Hematopoietic multipotent progenitor cell (in vitro differentiated cells): ENCODE measurements at regions not wholly inside any gene's neighbourhood (a gene's known extent, or its start where the extent isn't known, plus 50 kb on each side); places are given as distances from the start of the nearest gene placed in this dataset.

ENCODE experiments used
- DNase-seq, 3 donors: peaks; one replicate each; pipeline ENCODE4 v3.0.0-alpha.2; 2011 to 2015; ENCODE audit warnings: low read depth in 2 of 3, low spot score in 2 of 3

DNA sequence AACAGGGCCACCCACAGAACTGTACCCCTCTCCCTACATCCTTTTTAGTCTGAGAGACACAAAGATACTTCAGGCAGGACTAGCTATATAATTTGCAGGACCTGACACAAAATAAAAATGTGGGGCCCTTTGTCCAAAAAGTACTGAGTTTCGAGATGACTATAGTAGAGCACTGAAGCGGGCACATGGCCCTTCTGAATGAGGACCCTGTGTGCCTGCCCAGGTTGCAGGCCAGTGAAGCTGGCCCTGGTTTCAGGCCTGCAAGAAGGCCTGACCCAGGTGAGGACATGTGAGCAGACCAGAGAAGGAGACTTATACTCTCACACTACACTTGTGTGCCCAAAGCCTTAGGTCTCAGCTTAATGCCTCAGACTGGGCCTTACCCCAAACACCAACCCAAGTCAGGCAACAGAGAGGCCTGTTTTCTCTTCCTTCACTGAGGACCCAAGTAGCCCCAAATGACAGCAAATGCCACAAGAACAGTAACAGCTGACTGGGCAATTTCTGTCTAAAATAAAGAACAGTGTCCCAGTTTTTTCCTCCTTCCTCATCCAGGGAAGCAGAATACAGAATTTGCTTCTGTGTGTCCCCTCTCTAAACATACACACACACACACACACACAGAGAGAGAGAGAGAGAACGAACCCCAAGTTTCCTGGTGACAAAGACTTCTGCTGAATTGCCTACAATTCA, 100.9 kb upstream of the ARHGEF3 start:
- no peak for DNase-seq

DNA sequence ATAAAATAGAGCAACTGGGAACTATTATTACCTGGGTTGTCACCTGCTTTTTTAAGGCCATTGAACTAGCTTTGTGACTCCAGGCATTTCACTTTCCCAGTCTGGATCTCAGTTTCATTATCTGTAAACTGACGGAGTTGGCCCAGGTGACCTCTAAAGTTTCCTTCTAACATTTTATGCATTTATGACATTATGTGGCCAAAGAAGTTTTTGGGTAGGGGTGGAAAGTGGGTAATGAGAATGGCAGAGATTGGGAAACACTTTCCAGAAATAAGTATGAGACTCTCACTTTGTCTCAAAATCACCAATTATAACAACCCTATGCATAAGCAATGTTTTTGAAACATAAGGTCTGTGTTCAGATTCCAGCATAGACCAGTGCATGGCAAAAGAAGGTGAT, 99.1 kb upstream of the ARHGEF3 start:
- DNase-seq: no peak

DNA sequence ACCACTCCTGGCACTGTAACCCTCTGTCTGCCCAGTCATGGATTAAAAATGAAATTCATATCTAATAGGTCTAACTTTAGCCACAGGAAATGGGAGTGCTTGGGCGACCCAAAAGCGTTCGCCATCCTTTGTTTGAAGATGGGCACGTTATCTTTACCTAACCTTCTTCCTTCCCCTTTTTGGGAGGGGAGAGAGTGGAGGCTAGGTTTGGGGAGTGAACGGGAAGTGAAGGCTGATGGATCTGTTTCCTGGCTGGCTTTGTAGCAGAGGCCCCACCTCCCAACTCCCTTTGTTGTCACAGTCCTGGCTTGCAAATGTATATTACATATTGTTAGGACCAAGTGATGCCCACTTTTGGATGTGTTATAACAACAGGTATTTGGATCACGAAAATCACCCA, 98.1 kb upstream of the ARHGEF3 start:
- DNase-seq: peak in 2 of 3 donors; percentile 49 to 52

DNA sequence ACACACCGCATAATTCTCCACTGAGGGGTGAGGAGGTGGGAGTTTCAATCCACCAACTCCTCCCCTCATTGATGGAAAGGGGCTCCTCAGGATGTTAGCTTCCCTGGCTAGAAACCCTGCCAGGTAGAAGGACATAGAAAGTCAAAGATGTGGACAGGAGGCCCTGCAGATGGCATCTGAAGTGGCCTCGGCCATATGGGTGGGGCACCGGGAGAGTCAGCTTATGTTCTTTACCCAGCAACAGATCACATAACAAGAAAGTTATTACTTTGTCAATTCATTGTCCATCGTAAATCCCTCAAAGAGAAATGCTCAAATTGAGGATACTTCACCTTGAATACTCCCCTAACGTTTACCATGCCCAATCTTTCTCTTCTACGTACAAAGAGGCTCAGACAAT, 97.3 kb upstream of the ARHGEF3 start:
- DNase-seq: no peak

DNA sequence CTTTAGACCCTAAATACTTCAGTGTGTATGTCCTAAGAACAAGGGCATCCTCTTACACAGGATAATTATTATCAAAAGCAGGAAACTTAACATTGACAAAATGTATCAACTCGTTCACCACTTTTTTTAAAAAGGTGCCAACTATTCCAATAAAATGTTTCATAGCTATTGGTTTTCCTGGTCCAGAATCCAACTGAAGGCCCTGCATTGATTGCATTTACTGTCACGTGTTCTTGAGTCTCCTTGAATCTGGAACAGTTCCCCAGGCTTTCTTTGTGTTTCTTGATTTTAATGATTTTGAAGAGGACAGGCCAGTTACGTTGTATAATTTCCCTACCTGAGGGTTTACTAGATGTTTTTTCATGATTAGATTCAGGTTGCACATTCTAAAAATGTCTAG, 94.6 kb upstream of the ARHGEF3 start:
- no peak for DNase-seq

DNA sequence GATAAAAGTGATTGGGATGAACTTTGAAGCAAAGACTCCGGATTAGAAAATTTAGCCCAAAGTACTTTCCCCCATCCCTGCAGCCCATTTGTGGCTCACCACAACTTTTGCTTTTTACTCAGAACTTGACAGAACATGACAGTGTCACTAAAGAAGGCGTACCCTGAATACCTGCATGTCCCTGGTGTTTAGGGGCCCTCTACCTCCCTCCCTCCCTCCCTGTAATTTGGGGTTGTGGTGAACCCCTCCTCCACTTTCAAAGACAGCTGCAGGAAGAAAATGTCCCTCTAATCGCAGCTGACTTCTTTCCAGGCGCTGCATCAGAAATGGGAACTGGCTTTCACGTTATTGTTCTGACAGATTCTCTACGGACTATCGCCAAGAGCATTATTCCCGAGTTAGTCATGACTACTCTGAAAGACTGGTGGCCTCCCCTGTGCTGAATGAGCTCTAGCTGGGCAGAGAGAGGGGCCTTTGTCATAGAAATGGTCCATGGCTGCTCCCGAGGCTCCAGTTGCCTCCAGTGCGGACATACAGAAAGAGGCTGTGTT, 93.2 kb upstream of the ARHGEF3 start:
- DNase-seq: peak in 1 of 3 donors; percentile 51

DNA sequence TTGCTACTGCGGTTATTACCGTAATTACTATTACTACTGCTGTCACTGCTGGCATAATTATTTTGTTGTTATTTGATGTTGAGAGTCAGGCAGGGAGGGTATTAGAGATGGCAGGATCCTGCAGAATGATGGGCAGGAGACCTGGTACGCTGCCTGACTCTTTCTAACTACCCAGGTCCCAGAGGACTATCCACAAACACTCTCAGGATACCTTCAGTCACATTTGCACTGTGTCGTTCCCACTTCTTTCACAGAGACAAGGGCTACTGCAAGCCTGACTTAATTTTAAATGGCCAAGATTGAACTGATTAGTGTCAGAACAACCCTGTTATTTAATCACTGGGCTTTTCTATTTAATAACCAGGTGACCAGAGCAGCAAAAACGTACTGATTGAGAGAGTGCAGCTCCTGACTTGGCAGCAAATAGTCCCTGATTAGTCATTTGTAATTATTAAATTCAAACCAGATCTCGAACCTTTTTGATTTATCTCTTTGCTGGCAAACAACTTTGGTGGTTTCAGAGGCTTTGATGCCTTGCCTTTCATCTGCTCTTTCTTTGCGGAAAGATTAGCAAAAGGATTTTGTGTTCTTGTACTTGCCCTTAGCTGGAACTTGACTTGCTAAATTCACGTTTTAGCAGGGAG, 88.8 kb upstream of the ARHGEF3 start:
- no peak for DNase-seq

DNA sequence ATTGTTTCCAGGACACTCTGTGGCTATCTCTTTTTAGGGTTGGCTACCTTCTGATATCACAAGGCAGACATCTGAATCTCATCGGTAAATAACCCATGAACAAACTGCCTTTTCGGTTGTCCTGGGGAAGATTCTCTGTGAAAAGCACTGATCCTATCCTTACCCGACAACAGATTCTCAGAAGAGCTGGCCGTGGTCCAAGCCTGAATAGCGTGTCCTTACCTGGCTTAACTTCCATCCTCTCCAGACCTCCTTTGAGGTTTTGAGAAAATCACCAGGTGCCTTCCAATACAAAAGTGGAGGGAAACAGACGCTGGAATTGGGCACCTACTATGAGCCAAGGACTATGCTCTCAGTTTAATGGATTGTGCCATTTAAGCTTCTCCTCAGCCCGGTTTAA, 87.4 kb upstream of the ARHGEF3 start:
- DNase-seq: no peak

DNA sequence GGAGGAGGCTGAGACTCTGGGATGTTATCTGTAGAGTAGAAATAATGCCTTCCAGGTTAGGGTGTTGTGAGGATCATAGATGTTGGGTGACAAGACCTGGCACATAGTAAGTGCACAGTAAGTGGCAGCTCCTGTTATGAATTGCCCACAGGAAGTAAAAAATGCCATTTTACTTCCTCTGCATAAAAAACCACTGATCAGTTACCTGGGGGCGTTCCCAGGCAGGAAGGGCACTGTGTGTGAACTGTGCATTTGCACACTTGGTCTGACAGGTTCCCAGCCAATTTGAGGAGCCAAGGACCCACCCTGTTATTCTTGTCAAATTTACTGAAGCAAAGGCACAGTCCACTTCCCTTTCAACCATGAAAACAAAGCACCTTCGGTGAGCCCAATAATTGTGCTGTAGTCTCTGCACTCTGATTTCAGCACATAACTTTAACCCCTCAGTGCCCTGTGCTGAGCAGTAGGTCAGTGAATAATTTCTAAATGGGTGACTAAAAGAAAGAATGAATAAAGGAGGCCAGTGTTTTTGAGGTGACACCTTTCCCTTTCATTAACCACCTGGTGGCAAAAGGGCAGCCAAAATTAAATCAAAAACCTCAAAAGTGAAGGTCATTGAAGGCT, 85.8 kb upstream of the ARHGEF3 start:
- DNase-seq: peak in 1 of 3 donors; percentile 19

DNA sequence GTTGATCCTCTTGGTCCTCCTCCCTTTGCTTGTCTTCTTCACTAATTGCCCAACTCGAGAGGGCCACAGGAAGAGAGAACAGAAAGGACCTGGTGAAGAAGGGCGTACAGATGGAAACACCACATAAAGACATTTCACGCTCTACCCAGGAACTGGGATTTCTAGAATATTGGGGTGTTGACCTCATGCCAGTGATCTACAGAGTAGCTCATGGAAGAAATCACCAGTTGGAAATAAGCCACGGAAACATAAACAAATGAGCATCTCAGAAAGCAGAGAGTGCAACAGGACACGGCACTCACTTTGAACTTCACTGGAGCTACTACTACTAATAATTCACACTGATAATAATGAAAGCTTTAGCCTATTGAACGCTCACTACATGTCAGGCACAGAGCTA, 84.6 kb upstream of the ARHGEF3 start:
- no peak for DNase-seq

DNA sequence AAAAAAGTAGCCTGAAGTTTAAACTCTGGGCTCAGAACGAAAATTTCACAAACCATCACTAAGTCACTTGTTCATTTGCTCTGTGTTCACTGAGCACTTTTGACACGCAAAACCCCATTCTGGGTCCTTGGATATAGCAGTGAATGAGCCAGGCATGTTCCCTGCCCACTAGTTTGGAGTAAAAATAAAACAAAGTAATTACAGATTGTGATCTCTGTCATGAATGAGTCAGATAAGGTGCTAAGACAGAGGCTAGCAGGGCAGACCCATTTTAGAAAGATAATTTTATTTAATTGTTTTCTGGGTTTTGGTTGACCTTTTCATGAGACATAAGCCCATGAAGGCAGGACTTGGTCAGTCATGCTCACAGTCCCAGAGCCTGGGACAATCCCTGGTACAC, 84.1 kb upstream of the ARHGEF3 start:
- no peak for DNase-seq

DNA sequence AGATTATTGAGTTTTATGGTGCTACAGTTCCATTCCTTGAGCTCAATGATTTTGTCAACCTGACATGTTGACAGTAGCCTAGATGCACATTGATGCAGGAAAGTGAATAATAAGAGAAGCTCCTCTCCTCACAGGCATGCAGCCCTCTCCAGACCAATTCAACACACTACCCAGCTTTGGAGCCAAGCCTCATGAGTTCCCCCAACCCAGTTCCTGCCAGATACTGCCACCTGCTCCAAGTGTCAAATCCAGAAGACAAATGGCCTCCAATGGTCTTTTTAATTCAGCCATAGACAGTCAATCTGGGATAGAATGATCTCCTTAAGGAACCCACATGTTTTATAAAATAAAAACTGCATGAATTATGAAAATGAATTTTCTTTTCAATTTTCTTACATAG, 83.7 kb upstream of the ARHGEF3 start:
- DNase-seq: peak in 1 of 3 donors; percentile 63

DNA sequence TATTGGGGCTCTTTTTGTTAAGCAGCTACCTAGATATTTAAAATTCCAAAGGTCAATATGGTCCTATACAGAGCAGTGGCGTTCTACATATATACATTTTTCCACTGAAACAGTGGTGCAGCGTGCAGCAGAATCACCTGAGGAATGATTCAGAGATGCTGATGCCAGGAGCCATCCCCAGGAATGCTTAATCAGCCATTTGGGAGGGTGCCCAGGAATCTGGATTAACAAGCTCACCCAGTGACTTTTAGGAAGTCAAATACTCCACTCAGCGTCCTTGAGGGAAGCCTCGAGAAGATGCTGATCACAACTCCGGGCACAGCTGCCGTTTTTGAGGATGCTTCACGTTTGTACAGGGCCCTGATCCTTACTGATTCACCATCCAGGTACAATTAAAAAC, 82.6 kb upstream of the ARHGEF3 start:
- no peak for DNase-seq

DNA sequence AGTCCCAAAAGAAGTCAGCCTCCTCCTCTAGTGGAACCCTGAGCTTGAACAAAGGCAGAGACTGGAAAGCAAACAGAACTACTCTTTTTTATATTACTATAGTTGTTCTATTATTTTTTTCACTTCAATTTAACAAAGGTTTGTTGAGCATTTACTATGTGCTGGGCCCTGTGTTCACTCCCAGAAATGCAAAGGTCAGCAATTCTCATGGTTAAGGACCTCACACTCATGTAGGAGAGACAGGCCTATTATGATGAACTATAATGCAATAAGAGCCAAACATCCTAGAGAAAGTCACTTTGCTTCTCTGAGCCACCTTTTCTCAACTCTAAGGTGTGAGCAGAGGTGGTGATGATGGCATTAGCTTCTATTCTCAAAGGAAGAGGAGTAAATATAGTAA, 82.1 kb upstream of the ARHGEF3 start:
- no peak for DNase-seq

DNA sequence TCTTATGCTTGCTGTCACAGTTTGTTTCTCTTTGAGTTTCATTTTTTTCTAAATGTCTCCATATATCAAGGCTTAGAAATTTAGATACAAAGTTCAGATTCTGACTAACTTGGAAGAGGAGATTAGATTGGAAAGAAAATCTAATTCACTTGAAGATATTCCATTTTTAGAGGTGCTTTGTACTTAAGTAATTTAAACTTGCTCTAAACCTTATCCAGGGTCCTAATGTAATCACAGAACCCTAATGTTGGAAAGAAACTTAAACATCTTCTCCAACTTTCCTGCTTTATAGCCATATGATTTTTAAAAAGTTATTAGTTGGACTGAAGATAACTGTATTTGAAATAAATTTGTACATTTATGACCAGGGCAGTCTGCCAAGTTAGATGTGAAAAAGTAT, 81.1 kb upstream of the ARHGEF3 start:
- no peak for DNase-seq

DNA sequence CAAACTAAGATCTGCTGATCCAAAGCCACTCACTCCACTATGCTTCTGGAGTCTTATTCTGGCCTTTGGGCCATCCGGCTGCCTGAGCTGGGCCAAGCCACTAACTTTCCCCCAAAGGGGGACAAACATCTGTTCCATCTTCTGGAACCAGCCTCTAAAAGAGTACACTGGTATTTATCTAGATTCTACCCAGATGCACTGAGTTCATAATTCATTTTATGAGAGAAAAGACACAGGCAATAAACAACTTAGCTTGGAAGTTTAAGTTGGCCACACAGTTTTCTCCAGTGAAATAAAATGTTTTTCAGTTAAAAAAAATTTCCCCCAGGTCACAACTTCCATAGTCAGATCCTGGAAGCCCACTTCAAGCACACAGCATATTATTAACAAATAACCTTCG, 80.1 kb upstream of the ARHGEF3 start:
- no peak for DNase-seq

DNA sequence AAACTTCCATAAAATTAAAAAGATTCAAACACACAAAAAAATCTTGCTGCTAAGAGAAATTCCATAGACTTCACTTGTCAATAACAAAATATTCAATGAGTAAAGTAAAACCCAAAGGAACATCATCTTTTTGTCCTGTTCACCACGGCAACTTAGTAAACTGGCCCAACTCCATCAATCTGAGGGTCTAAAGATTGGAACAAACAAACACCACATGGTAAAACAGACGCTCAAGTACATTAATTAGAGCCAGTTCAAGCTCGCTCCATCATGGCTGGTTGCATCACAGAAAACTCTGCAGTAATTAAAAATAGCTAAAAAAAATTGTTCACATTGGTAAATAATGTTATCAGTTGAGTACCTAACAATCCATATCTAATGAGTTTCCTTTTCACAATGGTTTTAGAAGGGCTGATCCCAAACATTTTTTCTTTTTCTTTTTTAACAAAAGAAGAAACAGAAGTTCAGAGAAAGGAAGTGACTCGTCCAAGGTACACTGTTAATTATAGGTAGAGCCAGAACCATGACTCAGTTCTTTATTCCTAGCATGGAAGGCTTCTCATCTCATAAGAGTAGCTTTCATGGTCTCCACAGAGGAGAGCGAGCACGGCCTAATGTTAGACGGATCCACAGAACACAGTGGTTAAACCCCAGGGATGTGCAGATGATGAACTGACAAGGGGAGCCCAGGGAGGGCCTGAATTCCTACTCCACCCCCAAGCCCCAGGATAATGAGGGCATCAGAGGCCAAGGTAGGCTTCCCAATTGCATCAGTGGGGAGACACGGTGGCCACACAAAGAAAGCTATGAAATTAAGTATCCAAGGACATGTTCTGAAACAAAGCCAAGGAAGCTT, 79.2 kb upstream of the ARHGEF3 start:
- no peak for DNase-seq

DNA sequence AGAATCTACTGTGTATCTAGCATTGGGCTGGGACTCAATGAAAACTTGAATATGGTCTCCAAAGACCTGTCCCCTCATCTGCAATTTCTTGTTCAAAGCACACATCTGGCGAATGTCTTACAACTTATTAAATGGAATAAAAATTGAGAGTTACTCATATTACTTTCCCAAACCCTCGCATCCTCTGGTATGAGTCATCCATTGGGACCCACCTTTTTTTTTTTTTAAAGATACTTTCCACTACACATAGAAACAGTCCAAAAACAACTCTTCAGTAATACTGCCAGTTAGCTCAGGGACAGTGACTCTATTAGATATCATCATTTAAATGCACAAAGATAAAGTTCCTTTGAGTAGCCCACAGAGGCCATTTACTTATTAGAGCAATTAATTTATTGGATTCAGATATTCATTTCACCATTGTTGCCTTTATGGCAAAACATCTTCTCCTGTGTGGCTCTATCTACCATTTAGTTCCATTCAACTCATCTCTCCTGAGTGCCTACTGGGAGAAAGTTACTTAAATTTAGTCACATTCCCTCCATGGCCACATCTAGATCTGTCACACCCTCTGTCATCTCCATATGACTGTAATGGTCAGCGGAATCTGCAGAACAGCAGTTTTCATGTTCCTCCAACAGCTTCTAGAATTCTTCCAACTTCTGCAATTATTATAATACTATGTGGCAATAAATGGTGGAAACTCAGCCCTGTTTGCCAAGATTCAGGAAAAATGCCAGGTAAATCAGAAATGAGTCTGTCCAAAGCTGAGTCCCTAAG, 77.9 kb upstream of the ARHGEF3 start:
- DNase-seq: no peak

DNA sequence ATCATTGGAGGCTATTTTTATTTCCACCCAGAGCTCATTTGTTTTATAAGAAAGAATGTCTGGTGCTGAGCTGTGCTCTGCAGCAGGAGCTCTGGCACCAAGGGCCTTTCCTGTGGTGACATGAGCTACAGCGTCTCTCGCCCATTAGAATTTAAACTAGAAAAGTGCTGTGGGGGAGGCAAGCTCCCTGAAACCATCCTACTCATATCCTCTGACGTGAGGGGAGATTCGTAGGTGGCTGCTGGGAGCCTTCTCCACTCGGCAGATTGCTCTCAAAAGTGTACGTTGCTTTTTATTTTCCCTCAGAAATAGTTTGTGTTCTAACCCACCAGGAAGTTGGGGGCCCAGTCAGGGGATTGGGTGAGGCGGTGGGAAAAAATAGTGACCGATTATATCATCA, 76.3 kb upstream of the ARHGEF3 start:
- peak in 2 of 3 donors; percentile 56 to 75 for DNase-seq

DNA sequence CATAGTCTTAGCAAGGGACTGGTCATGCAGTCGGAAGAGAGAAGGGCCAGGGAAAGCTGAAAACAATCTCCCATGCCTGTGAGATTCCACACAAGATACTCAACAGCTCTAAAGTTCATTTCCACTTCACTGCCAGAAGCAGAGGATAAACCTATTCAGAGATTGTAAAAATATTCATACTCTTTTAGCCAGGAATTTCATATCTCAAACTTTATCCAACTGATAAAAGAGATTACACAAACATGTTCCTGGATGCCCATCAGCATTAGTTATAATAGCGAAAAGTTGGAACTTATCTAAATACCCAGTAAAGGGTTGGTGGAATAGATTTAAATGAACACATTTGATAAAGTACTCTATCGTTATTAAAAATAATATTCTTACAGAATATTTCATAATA, 75.2 kb upstream of the ARHGEF3 start:
- no peak for DNase-seq
